Erythroblast (primary cell): ENCODE measurements at regions not wholly inside any gene's neighbourhood (a gene's known extent, or its start where the extent isn't known, plus 50 kb on each side); places are given as distances from the start of the nearest gene placed in this dataset.

Experiments used
- GATA1 ChIP-seq: IDR thresholded peaks from 2 replicates; pipeline ENCODE4 v1.6.1; 2011; ENCODE audit warnings: low read depth, mild to moderate bottlenecking, control low read depth, low read length, moderate library complexity
- POLR2A ChIP-seq: IDR thresholded peaks from 2 replicates; pipeline ENCODE4 v1.6.1; 2011; ENCODE audit warnings: mild to moderate bottlenecking, low read length

- no peak for TF ChIP-seq POLR2A
- no peak for TF ChIP-seq GATA1
These were observed 172.5 kb upstream of the TMEM45B start for GRCh38 chr11:129643031-129643721.
